ENCODE measurements at regions not wholly inside any gene's neighbourhood (a gene's known extent, or its start where the extent isn't known, plus 50 kb on each side); places are given as distances from the start of the nearest gene placed in this dataset.

- DNase-seq (ENCODE audit: insufficient read length, low spot score) = no peak
- FAIRE-seq = no peak
- no peak for TF ChIP-seq SPI1 (IDR thresholded peaks at IDR 0.05; ENCODE audit: low read depth, low read length)
- TF ChIP-seq POU2F2 (IDR thresholded peaks at IDR 0.05; ENCODE audit: low read depth, low read length) = no peak
- no peak for TF ChIP-seq POLR2A (IDR thresholded peaks at IDR 0.05; ENCODE audit: low read depth, low read length)
- no peak for TF ChIP-seq POLR2AphosphoS5 (IDR thresholded peaks at IDR 0.05; ENCODE audit: low read depth, low read length)
- TF ChIP-seq PAX5 (IDR thresholded peaks at IDR 0.05; ENCODE audit: insufficient read depth, low read length, severe bottlenecking) = no peak
- TF ChIP-seq TAF1 (IDR thresholded peaks at IDR 0.05; ENCODE audit: low read depth, low read length) = no peak
These were observed 184.3 kb upstream of the PPP2R3A start for GRCh38 chr3:135781026-135781815.

DNA sequence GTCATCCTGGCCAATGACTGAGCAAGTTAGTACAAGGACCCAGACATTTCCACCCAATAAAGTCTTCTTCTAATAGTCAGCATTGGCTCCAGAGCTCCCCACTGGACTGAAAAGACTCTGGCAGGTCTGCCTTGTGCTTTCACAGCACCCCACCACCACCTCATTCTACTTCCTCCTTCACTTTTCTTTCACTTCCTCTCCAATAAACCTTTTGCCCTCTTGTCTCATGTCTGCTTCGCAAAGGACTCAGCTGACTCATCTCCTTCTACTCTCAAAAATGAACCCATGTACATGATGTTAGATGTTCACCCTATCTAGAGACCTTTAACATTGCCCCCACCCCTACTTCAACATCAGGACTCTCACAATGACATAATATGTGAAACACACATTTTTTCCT is 181.0 kb upstream of the PPP2R3A start:
- FAIRE-seq (no peak), DNase-seq (ENCODE audit: insufficient read length, low spot score) (peak; percentile 15)
- TF ChIP-seq TAF1 (IDR thresholded peaks at IDR 0.05; ENCODE audit: low read depth, low read length) (no peak), SPI1 (IDR thresholded peaks at IDR 0.05; ENCODE audit: low read depth, low read length) (peak; percentile 89), POU2F2 (IDR thresholded peaks at IDR 0.05; ENCODE audit: low read depth, low read length) (no peak), POLR2A (IDR thresholded peaks at IDR 0.05; ENCODE audit: low read depth, low read length) (no peak), PAX5 (IDR thresholded peaks at IDR 0.05; ENCODE audit: insufficient read depth, low read length, severe bottlenecking) (no peak), POLR2AphosphoS5 (IDR thresholded peaks at IDR 0.05; ENCODE audit: low read depth, low read length) (no peak)

DNA sequence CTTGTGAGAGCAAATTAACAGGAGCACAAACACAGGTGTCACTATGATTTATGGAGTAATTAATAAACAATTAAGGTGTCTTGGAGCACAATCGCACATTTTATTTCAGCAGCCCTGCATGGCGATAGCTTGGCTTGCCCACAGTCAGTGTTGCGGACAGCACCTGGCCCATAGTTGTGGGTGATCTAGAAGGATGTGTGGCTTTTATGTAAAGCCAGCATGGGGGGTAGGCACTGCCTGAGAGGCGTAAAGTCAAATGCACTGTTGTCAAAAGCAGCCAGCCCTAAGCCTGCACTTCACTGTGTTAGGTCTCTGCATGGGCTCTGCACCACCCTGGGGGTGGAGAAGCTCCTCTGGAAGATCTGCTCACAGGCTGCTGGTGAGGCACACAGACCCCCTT is 177.4 kb upstream of the PPP2R3A start:
- TF ChIP-seq SPI1 (IDR thresholded peaks at IDR 0.05; ENCODE audit: low read depth, low read length) (no peak), POLR2A (IDR thresholded peaks at IDR 0.05; ENCODE audit: low read depth, low read length) (no peak), TAF1 (IDR thresholded peaks at IDR 0.05; ENCODE audit: low read depth, low read length) (no peak), PAX5 (IDR thresholded peaks at IDR 0.05; ENCODE audit: insufficient read depth, low read length, severe bottlenecking) (no peak), POLR2AphosphoS5 (IDR thresholded peaks at IDR 0.05; ENCODE audit: low read depth, low read length) (no peak), POU2F2 (IDR thresholded peaks at IDR 0.05; ENCODE audit: low read depth, low read length) (no peak)
- FAIRE-seq (no peak), DNase-seq (ENCODE audit: insufficient read length, low spot score) (no peak)

DNA sequence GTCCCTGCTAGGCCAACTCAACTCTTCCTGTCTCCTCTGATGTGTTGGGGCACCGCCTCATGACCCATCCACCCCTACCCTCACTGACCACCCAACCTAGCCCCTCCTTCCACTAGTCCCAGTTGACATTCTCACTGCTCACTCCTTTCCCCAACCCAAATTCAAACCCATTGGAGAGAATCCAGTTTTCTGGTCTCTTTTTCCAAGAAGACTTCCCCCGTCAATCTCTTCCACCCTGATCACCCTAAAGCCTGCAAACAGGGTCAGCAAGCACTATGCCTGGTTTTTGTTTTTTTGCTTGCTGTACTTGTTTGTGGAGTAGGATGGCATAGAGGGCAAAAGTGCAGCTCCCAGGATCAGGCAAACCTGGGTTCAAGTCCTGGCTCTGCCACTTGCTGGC is 176.6 kb upstream of the PPP2R3A start:
- no peak for TF ChIP-seq PAX5 (IDR thresholded peaks at IDR 0.05; ENCODE audit: insufficient read depth, low read length, severe bottlenecking)
- no peak for TF ChIP-seq POU2F2 (IDR thresholded peaks at IDR 0.05; ENCODE audit: low read depth, low read length)
- no peak for TF ChIP-seq POLR2A (IDR thresholded peaks at IDR 0.05; ENCODE audit: low read depth, low read length)
- TF ChIP-seq SPI1 (IDR thresholded peaks at IDR 0.05; ENCODE audit: low read depth, low read length) = no peak
- TF ChIP-seq TAF1 (IDR thresholded peaks at IDR 0.05; ENCODE audit: low read depth, low read length) = no peak
- TF ChIP-seq POLR2AphosphoS5 (IDR thresholded peaks at IDR 0.05; ENCODE audit: low read depth, low read length) = no peak
- no peak for DNase-seq (ENCODE audit: insufficient read length, low spot score)
- no peak for FAIRE-seq

GRCh38 chr3:135792174-135792573 is 173.4 kb upstream of the PPP2R3A start:
- DNase-seq (ENCODE audit: insufficient read length, low spot score) (no peak), FAIRE-seq (no peak)
- TF ChIP-seq SPI1 (IDR thresholded peaks at IDR 0.05; ENCODE audit: low read depth, low read length) (no peak), POLR2A (IDR thresholded peaks at IDR 0.05; ENCODE audit: low read depth, low read length) (no peak), POLR2AphosphoS5 (IDR thresholded peaks at IDR 0.05; ENCODE audit: low read depth, low read length) (no peak), POU2F2 (IDR thresholded peaks at IDR 0.05; ENCODE audit: low read depth, low read length) (no peak), TAF1 (IDR thresholded peaks at IDR 0.05; ENCODE audit: low read depth, low read length) (no peak), PAX5 (IDR thresholded peaks at IDR 0.05; ENCODE audit: insufficient read depth, low read length, severe bottlenecking) (no peak)

DNA sequence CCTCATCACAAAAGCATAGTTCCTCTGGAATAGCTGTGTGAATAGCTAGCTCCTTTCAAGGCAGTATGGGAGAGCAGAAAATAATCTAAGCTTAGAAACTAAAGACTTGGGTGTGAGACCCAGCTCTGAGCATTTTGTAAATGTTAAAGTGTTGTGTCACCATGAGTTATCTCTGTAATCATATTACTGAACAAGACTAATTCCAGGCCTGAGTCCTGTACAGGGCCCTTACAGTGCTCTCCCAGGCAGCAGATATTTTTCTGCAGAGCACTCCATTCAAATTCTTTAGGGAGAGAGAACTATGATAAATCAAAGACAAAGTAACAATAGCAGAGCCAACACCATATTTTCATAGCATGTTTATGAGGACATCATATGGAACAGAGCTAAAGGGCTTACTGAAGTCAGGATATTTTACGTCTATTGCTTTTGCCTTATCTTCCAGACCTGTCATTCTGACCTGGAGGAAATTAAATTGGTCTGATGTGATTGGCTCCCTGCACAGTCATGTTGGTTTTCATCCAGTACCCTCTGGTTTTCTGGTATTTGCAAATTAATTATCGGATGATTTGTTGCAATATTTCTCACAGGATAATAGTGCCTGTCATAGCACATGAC is 172.6 kb upstream of the PPP2R3A start:
- DNase-seq (ENCODE audit: insufficient read length, low spot score) = no peak
- FAIRE-seq = no peak
- no peak for TF ChIP-seq TAF1 (IDR thresholded peaks at IDR 0.05; ENCODE audit: low read depth, low read length)
- TF ChIP-seq POU2F2 (IDR thresholded peaks at IDR 0.05; ENCODE audit: low read depth, low read length) = no peak
- no peak for TF ChIP-seq POLR2A (IDR thresholded peaks at IDR 0.05; ENCODE audit: low read depth, low read length)
- no peak for TF ChIP-seq PAX5 (IDR thresholded peaks at IDR 0.05; ENCODE audit: insufficient read depth, low read length, severe bottlenecking)
- no peak for TF ChIP-seq POLR2AphosphoS5 (IDR thresholded peaks at IDR 0.05; ENCODE audit: low read depth, low read length)
- no peak for TF ChIP-seq SPI1 (IDR thresholded peaks at IDR 0.05; ENCODE audit: low read depth, low read length)

DNA sequence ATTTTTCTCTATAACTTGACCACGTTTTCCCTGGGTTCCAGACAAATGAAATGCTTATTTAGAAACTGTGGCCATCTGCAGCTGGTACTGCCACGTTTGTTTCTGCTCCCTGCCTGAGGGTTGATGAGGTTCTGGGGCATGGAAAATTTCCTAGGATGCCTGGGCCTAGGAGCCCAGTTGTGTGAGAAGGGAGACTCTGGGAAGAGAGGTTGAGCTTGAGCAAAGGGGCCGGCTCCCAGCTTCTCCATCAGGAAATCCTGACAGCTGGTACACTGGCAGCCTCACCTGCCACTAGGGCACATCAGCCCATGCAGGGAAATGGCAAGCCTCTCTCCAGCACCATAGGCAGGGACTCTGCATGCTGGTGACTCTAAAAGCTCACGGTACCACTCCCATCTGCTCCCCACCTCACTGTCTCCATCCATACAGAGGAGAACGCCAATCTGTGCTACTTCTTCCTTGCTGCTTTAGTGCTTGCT is 165.4 kb upstream of the PPP2R3A start:
- TF ChIP-seq POU2F2 (IDR thresholded peaks at IDR 0.05; ENCODE audit: low read depth, low read length) (no peak), POLR2AphosphoS5 (IDR thresholded peaks at IDR 0.05; ENCODE audit: low read depth, low read length) (no peak), SPI1 (IDR thresholded peaks at IDR 0.05; ENCODE audit: low read depth, low read length) (no peak), PAX5 (IDR thresholded peaks at IDR 0.05; ENCODE audit: insufficient read depth, low read length, severe bottlenecking) (no peak), POLR2A (IDR thresholded peaks at IDR 0.05; ENCODE audit: low read depth, low read length) (no peak), TAF1 (IDR thresholded peaks at IDR 0.05; ENCODE audit: low read depth, low read length) (no peak)
- DNase-seq (ENCODE audit: insufficient read length, low spot score) = no peak
- FAIRE-seq = no peak

GRCh38 chr3:135801018-135801417 is 164.5 kb upstream of the PPP2R3A start:
- FAIRE-seq (no peak), DNase-seq (ENCODE audit: insufficient read length, low spot score) (no peak)
- TF ChIP-seq SPI1 (IDR thresholded peaks at IDR 0.05; ENCODE audit: low read depth, low read length) (no peak), TAF1 (IDR thresholded peaks at IDR 0.05; ENCODE audit: low read depth, low read length) (no peak), PAX5 (IDR thresholded peaks at IDR 0.05; ENCODE audit: insufficient read depth, low read length, severe bottlenecking) (no peak), POLR2A (IDR thresholded peaks at IDR 0.05; ENCODE audit: low read depth, low read length) (no peak), POU2F2 (IDR thresholded peaks at IDR 0.05; ENCODE audit: low read depth, low read length) (no peak), POLR2AphosphoS5 (IDR thresholded peaks at IDR 0.05; ENCODE audit: low read depth, low read length) (no peak)

GRCh38 chr3:135802171-135802570 is 163.4 kb upstream of the PPP2R3A start:
- no peak for DNase-seq (ENCODE audit: insufficient read length, low spot score)
- no peak for FAIRE-seq
- TF ChIP-seq SPI1 (IDR thresholded peaks at IDR 0.05; ENCODE audit: low read depth, low read length) (no peak), POLR2A (IDR thresholded peaks at IDR 0.05; ENCODE audit: low read depth, low read length) (no peak), TAF1 (IDR thresholded peaks at IDR 0.05; ENCODE audit: low read depth, low read length) (no peak), POLR2AphosphoS5 (IDR thresholded peaks at IDR 0.05; ENCODE audit: low read depth, low read length) (no peak), PAX5 (IDR thresholded peaks at IDR 0.05; ENCODE audit: insufficient read depth, low read length, severe bottlenecking) (no peak), POU2F2 (IDR thresholded peaks at IDR 0.05; ENCODE audit: low read depth, low read length) (no peak)

All from GM12891 (cell line).